DND-41 (cell line): ENCODE measurements at regions not wholly inside any gene's neighbourhood (a gene's known extent, or its start where the extent isn't known, plus 50 kb on each side); places are given as distances from the start of the nearest gene placed in this dataset.

Experiments
- ATAC-seq: fragments of 200-7000 bp; cut with Tn5 transposase; 3 replicates; pipeline ENCODE4 v1.9.1; 2021; ENCODE audit warnings: low read depth; ENCODE audit not compliant: insufficient read depth
- DNase-seq: peaks from one replicate; pipeline ENCODE4 v3.0.0-alpha.2; 2020
- H2AFZ ChIP-seq: 2 replicates; pipeline ENCODE4 v1.6.0; 2012; ENCODE audit warnings: low read depth, low read length
- H3K27ac ChIP-seq: 2 replicates; pipeline ENCODE4 v1.5.1; 2012; ENCODE audit warnings: low read length, inconsistent platforms
- H3K27me3 ChIP-seq: fragments of 200-600 bp; sonication (generic); 2 replicates; pipeline ENCODE4 v1.6.0; 2012; ENCODE audit warnings: low read length, mild to moderate bottlenecking, inconsistent platforms; ENCODE audit not compliant: insufficient read depth, poor library complexity
- H3K36me3 ChIP-seq: 2 replicates; pipeline ENCODE4 v1.5.1; 2012; ENCODE audit warnings: low read length, inconsistent platforms; ENCODE audit not compliant: insufficient read depth
- H3K4me1 ChIP-seq: 2 replicates; pipeline ENCODE4 v1.5.1; 2012; ENCODE audit warnings: mild to moderate bottlenecking, low read length; ENCODE audit not compliant: insufficient read depth
- H3K4me2 ChIP-seq: 2 replicates; pipeline ENCODE4 v1.6.0; 2012; ENCODE audit warnings: mild to moderate bottlenecking, moderate library complexity, low read length, inconsistent platforms; ENCODE audit not compliant: insufficient read depth
- H3K4me3 ChIP-seq, 2 experiments: fragments of 200-600 bp in 1 of 2; shearing (Covaris generic) in 1 of 2; 2 replicates each; pipeline ENCODE4 v1.5.1; 2012 to 2016; ENCODE audit warnings: inconsistent platforms in 2 of 2, low read length in 2 of 2, mild to moderate bottlenecking in 2 of 2, low read depth in 1 of 2, moderate library complexity in 1 of 2
- H3K79me2 ChIP-seq: 2 replicates; pipeline ENCODE4 v1.6.0; 2012; ENCODE audit warnings: low read length, inconsistent platforms; ENCODE audit not compliant: insufficient read depth
- H3K9ac ChIP-seq: 2 replicates; pipeline ENCODE4 v1.6.0; 2012; ENCODE audit warnings: low read depth, mild to moderate bottlenecking, inconsistent platforms, low read length, moderate library complexity
- H3K9me3 ChIP-seq: 2 replicates; pipeline ENCODE4 v1.5.1; 2012; ENCODE audit warnings: low read length, moderate library complexity, mild to moderate bottlenecking, inconsistent platforms; ENCODE audit not compliant: insufficient read depth, severe bottlenecking
- H4K20me1 ChIP-seq: 2 replicates; pipeline ENCODE4 v1.6.0; 2012; ENCODE audit warnings: low read length; ENCODE audit not compliant: insufficient read depth
- CTCF ChIP-seq: IDR thresholded peaks from 2 replicates; pipeline ENCODE4 v1.5.1; 2012; ENCODE audit warnings: borderline replicate concordance, low read length, moderate library complexity, mild to moderate bottlenecking; ENCODE audit not compliant: poor library complexity, severe bottlenecking; ENCODE audit errors: extremely low read depth
- EZH2 ChIP-seq: IDR thresholded peaks from 3 replicates; pipeline ENCODE4 v1.6.1; 2012; ENCODE audit warnings: borderline replicate concordance, low read depth, mild to moderate bottlenecking, moderate library complexity, low read length, inconsistent platforms; ENCODE audit not compliant: severe bottlenecking

DNA sequence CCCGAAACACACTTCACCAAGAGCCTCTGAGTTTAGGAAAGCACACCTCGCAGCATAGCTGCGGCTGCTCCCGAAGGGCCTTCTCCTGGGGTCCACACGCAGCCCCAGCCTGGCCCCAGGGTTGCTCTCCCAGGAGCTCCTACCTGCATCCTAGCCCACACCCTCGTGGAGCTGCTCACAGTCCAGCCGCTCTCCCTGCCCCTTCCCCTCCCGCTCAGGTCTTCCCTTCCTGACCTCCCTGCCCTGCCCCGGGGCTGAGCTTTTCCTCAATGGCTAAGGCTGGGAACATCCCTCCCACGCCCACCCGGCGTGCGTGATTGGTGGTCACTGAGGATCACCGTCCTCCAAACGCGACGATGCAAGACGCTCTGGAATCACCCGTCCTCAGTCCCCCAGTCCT, 205.8 kb downstream of the FNDC1 start:
- H3K27me3 ChIP-seq: no peaks in the 10 kb centered on the region
- no peak overlapping the region for H3K27ac ChIP-seq
- TF ChIP-seq EZH2 (no peak), CTCF (no peak)
- no peak for ATAC-seq
- H2AFZ ChIP-seq: no peak overlapping the region
- no peaks in the 10 kb centered on the region for H4K20me1 ChIP-seq
- no peaks in the 10 kb centered on the region for H3K36me3 ChIP-seq
- H3K4me2 ChIP-seq: no peak overlapping the region
- H3K9me3 ChIP-seq: no peaks in the 10 kb centered on the region
- no peaks in the 10 kb centered on the region for H3K4me1 ChIP-seq
- no peak overlapping the region for H3K4me3 ChIP-seq
- H3K9ac ChIP-seq: no peak overlapping the region
- no peak for DNase-seq
- H3K79me2 ChIP-seq: no peaks in the 10 kb centered on the region

GRCh38 chr6:159373670-159374069, 204.5 kb downstream of the FNDC1 start:
- no peaks in the 10 kb centered on the region for H3K27me3 ChIP-seq

DNA sequence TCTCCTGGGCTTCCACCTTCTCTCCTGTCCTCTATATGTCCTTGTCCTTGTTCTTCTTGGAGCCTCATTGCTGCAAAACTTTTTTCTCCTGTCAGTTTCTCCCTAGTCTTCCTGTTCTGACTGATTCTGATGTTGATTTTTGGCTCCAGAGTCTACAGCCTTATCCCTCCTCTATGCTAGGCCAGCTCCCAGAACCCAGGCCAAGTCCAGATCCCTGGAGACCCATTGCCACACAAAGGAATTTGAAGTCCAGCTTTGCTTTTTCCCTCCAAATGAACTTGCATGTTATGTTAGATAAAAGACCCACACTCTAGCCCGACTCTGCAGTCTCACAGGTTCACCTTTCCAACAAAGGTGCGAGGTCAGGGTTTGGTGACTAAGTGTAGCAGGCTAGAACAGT, 203.1 kb downstream of the FNDC1 start:
- no peaks in the 10 kb centered on the region for H3K4me1 ChIP-seq
- DNase-seq: no peak
- H3K9ac ChIP-seq: no peak overlapping the region
- H4K20me1 ChIP-seq: no peaks in the 10 kb centered on the region
- H2AFZ ChIP-seq: no peak overlapping the region
- no peaks in the 10 kb centered on the region for H3K36me3 ChIP-seq
- no peaks in the 10 kb centered on the region for H3K79me2 ChIP-seq
- no peak overlapping the region for H3K4me3 ChIP-seq
- TF ChIP-seq CTCF: no peak
- H3K27me3 ChIP-seq: no peaks in the 10 kb centered on the region
- no peak overlapping the region for H3K4me2 ChIP-seq
- H3K9me3 ChIP-seq: no peaks in the 10 kb centered on the region
- no peak for ATAC-seq
- H3K27ac ChIP-seq: no peak overlapping the region

More at GRCh38 chr6:159373670-159374069, 204.5 kb downstream of the FNDC1 start:
- Histone ChIP-seq H3K27ac (no peak overlapping the region), H2AFZ (no peak overlapping the region), H4K20me1 (no peaks in the 10 kb centered on the region), H3K79me2 (no peaks in the 10 kb centered on the region), H3K9ac (no peak overlapping the region), H3K9me3 (no peaks in the 10 kb centered on the region), H3K4me2 (no peak overlapping the region), H3K4me1 (no peaks in the 10 kb centered on the region), H3K4me3 (no peak overlapping the region), H3K36me3 (no peaks in the 10 kb centered on the region)
- DNase-seq (no peak), ATAC-seq (no peak)
- TF ChIP-seq CTCF (no peak), EZH2 (no peak)

DNA sequence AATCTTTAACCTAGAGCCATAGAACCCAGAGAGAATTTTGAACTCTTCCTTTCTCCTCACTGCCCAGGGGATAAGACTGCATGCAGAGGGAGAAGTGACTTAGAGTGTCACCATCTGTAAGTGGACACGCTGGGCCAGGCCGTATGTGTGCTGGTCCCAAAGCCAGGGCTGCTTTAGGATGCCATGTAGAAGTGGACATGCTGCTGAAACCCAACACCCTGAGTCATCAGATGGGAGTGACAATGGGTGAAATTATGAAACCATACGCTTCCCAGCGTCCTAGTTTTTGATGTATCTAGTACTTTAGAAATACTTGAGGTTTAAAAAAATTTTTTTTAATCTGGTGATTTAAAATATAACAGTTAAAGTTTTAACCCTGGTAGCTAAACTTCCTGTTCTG, 191.1 kb downstream of the FNDC1 start:
- Histone ChIP-seq H3K36me3 (no peaks in the 10 kb centered on the region), H3K4me1 (no peaks in the 10 kb centered on the region), H3K27ac (no peak overlapping the region), H3K79me2 (no peaks in the 10 kb centered on the region), H4K20me1 (no peaks in the 10 kb centered on the region), H2AFZ (no peak overlapping the region), H3K4me3 (no peak overlapping the region), H3K9ac (no peak overlapping the region), H3K9me3 (no peaks in the 10 kb centered on the region), H3K4me2 (no peak overlapping the region), H3K27me3 (peaks cover 10% of the 10 kb centered on the region)
- ATAC-seq (no peak), DNase-seq (no peak)
- TF ChIP-seq EZH2 (no peak), CTCF (no peak)
